HG03432 (cell line): ENCODE measurements at regions not wholly inside any gene's neighbourhood (a gene's known extent, or its start where the extent isn't known, plus 50 kb on each side); places are given as distances from the start of the nearest gene placed in this dataset.

Experiments
- ATAC-seq: cut with Tn5 transposase; IDR thresholded peaks from one replicate; pipeline ENCODE4 v1.9.1; 2021; ENCODE audit warnings: mild to moderate bottlenecking, moderate library complexity; ENCODE audit not compliant: unreplicated experiment

- no peak for ATAC-seq
Observed at GRCh38 chr1:61627365-61627764, 97.6 kb downstream of the TM2D1 start.

GRCh38 chr1:61626816-61627215, 98.1 kb downstream of the TM2D1 start:
- ATAC-seq, result no peak

- no peak for ATAC-seq
Observed at GRCh38 chr1:61623852-61624251, 101.1 kb downstream of the TM2D1 start.

GRCh38 chr1:61620536-61620935, 104.4 kb downstream of the TM2D1 start:
- ATAC-seq, result no peak

- no peak for ATAC-seq
Observed at GRCh38 chr1:61618755-61619154, 106.2 kb downstream of the TM2D1 start.

GRCh38 chr1:61618193-61618592, 106.7 kb downstream of the TM2D1 start:
- no peak for ATAC-seq

- no peak for ATAC-seq
Observed at GRCh38 chr1:61616830-61617229, 108.1 kb downstream of the TM2D1 start.

GRCh38 chr1:61612602-61613001, 112.3 kb downstream of the TM2D1 start:
- ATAC-seq, result no peak

GRCh38 chr1:61609040-61609439, 115.9 kb downstream of the TM2D1 start:
- no peak for ATAC-seq

- ATAC-seq, result no peak
Observed at GRCh38 chr1:61607448-61607847, 117.5 kb downstream of the TM2D1 start.

- no peak for ATAC-seq
Observed at GRCh38 chr1:61606448-61607312, 118.3 kb downstream of the TM2D1 start.

- no peak for ATAC-seq
Observed at GRCh38 chr1:61605607-61606321, 119.2 kb downstream of the TM2D1 start.

- ATAC-seq, result no peak
Observed at GRCh38 chr1:61604684-61605083, 120.3 kb downstream of the TM2D1 start.

GRCh38 chr1:61604261-61604660, 120.7 kb downstream of the TM2D1 start:
- no peak for ATAC-seq

GRCh38 chr1:61602663-61603062, 122.3 kb downstream of the TM2D1 start:
- no peak for ATAC-seq

GRCh38 chr1:61597601-61598000, 127.3 kb downstream of the TM2D1 start:
- ATAC-seq, result no peak

GRCh38 chr1:61593331-61593730, 131.6 kb downstream of the TM2D1 start:
- no peak for ATAC-seq

GRCh38 chr1:61591351-61591750, 133.6 kb downstream of the TM2D1 start:
- no peak for ATAC-seq

GRCh38 chr1:61588736-61589672, 135.9 kb downstream of the TM2D1 start:
- peak; percentile 97 for ATAC-seq

GRCh38 chr1:61585714-61586113, 139.2 kb downstream of the TM2D1 start:
- no peak for ATAC-seq

- ATAC-seq, result no peak
Observed at GRCh38 chr1:61583703-61584102, 141.2 kb downstream of the TM2D1 start.
